IPS DF 6.9 (cell line): ENCODE measurements at regions not wholly inside any gene's neighbourhood (a gene's known extent, or its start where the extent isn't known, plus 50 kb on each side); places are given as distances from the start of the nearest gene placed in this dataset.
"Not testable (repeated sequence)": the region's sequence is repeated elsewhere in the genome, so short reads cannot be mapped to it uniquely, and the experiment has no call there.

ENCODE experiments used
- DNase-seq: peaks from one replicate; pipeline ENCODE4 v3.0.0-alpha.2; 2013; ENCODE audit warnings: low read depth, low spot score
- H3K27ac ChIP-seq: one replicate; pipeline ENCODE4 v1.5.1; 2013; ENCODE audit warnings: low read length, control low read depth
- H3K27me3 ChIP-seq: 2 replicates; pipeline ENCODE4 v1.6.1; 2013; ENCODE audit warnings: mild to moderate bottlenecking, low read length; ENCODE audit not compliant: control insufficient read depth, insufficient read depth
- H3K36me3 ChIP-seq: 2 replicates; pipeline ENCODE4 v1.6.1; 2013; ENCODE audit warnings: low read length; ENCODE audit not compliant: control insufficient read depth, insufficient read depth
- H3K4me1 ChIP-seq: 2 replicates; pipeline ENCODE4 v1.6.1; 2013; ENCODE audit warnings: low read length; ENCODE audit not compliant: control insufficient read depth, insufficient read depth
- H3K4me3 ChIP-seq: 2 replicates; pipeline ENCODE4 v1.5.1; 2013; ENCODE audit warnings: mild to moderate bottlenecking, low read length
- H3K9me3 ChIP-seq: 2 replicates; pipeline ENCODE4 v1.6.1; 2013; ENCODE audit warnings: low read length, inconsistent platforms; ENCODE audit not compliant: control insufficient read depth, insufficient read depth
- WGBS: extraction: QIAGEN DNeasy Blood & Tissue Kit; methylation state at CpG from one replicate; pipeline ENCODE4 v1.1.7; 2013; ENCODE audit warnings: mixed read lengths, missing lambda C conversion rate; ENCODE audit not compliant: insufficient read length, insufficient coverage; 5-methylcytosine and 5-hydroxymethylcytosine counted together

DNA sequence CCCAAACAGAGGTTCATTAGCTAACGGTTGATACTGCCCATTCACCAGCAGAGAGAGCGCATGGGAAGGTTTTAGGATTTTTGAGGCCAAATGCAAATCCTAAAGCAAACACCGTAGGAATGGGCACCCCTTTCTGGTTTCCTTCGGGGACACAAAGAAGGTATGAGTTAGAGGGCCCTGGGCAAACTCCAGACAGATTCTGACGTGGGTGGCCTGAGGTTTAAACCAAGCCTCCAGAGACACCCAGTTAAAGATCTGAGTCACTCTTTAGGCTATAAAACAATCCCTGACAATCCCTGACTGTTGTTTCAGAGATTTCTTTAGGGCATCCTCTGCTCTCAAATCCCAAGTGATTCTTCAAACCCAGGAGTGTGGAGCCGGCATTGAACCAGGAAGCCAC, 262.2 kb upstream of the USP9Y start:
- H3K27me3 ChIP-seq, H3K4me3 ChIP-seq, H3K9me3 ChIP-seq, H3K36me3 ChIP-seq, DNase-seq, H3K4me1 ChIP-seq, H3K27ac ChIP-seq: not testable (repeated sequence)
- WGBS = no CpG with 5 or more reads among the region's 6 CpGs

DNA sequence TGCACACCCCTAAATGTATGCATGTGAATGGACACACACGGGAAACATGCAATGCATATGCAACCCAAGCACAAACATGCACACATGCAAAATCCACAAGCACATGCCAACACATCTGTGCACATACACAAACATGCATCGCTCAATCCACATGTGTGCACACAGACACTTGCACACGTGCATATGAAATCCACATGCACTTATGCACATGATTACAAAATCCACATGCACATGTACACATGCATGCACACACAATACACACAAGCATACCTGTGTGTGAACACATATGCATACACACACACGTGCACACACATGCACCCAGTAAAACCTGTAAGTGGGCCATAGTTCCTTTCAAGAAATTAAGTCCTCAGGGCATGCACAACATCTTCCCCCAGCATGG, 256.8 kb upstream of the USP9Y start:
- Histone ChIP-seq H3K4me1 (no peaks in the 10 kb centered on the region), H3K27me3 (no peaks in the 10 kb centered on the region), H3K4me3 (no peak overlapping the region), H3K36me3 (no peaks in the 10 kb centered on the region), H3K9me3 (no peaks in the 10 kb centered on the region), H3K27ac (no peak overlapping the region)
- no peak for DNase-seq
- WGBS = no CpG with 5 or more reads among the region's 4 CpGs

- DNase-seq, H3K4me3 ChIP-seq, H3K36me3 ChIP-seq, H3K9me3 ChIP-seq, H3K27me3 ChIP-seq, H3K27ac ChIP-seq, H3K4me1 ChIP-seq: not testable (repeated sequence)
- WGBS = no CpG with 5 or more reads among the region's 27 CpGs
Measured at GRCh38 chrY:12446486-12447265, 254.4 kb upstream of the USP9Y start.

DNA sequence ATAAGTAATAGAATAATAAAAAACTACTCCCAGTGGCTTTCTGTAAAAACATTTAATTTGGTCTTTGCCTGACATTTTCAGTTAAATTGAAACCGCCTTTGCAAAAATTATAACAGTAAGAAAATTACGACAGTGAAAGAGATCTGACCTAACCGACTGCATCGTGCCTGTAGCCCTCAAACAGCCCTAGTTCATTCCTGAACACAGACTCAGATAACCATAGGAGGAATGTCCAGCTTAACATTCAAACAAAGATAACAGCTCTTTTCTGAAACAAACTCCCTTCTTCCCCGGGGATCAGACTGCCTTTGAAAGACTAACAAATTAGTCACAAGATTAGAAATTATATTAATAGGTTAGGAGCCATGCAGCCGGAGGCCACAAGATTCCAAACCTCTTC, 252.5 kb upstream of the USP9Y start:
- not testable (repeated sequence) for H3K36me3 ChIP-seq, H3K4me3 ChIP-seq, H3K27me3 ChIP-seq, H3K4me1 ChIP-seq, DNase-seq, H3K27ac ChIP-seq, H3K9me3 ChIP-seq
- WGBS = no CpG with 5 or more reads among the region's 6 CpGs

GRCh38 chrY:12453318-12453717, 247.7 kb upstream of the USP9Y start:
- not testable (repeated sequence) for H3K9me3 ChIP-seq, DNase-seq
- no CpG with 5 or more reads among the region's 26 CpGs for WGBS

DNA sequence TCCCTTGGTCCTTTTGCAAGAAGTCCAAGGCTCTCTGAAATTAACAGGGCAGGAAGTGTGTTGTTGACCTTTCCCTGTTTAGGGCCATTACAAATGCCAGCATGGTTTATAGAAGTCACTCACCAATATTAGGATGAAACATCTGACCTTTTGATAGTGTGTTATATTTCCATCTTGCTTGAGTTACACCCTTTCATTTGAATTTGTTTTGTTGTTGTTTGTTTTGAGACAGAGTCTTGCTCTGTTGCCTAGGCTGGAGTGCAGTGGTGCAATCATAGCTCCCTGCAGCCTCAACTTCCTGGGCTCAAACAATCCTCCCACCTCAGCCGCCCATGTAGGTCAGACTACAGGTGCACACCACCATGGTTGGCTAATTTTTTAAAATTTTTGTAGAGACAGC, 241.1 kb upstream of the USP9Y start:
- no CpG with 5 or more reads among the region's 1 CpG for WGBS

More at GRCh38 chrY:12453318-12453717, 247.7 kb upstream of the USP9Y start:
- H3K27me3 ChIP-seq, H3K36me3 ChIP-seq, H3K27ac ChIP-seq, H3K4me1 ChIP-seq, H3K4me3 ChIP-seq: not testable (repeated sequence)

DNA sequence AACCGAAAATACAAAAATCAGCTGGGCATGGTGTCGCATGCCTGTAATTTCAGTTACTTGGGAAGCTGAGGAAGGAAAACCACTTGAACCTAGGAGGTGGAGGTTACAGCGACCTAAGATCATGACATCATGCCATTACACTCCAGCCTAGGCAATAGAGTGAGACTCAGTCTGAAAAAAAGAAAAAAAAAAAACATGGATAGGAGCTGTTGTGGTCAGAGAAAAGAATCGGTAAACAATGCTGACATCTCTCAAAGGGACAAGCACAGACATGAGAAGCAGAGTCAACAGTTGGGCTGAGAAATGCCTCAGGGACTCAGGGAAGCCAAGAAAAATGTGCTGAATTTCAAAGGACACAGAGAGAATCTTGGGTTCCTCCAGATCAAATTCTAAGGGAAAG, 236.9 kb upstream of the USP9Y start:
- H3K9me3 ChIP-seq = no peaks in the 10 kb centered on the region
- no peak overlapping the region for H3K4me3 ChIP-seq
- no peaks in the 10 kb centered on the region for H3K27me3 ChIP-seq
- no peaks in the 10 kb centered on the region for H3K4me1 ChIP-seq
- no CpG with 5 or more reads among the region's 4 CpGs for WGBS
- no peak for DNase-seq
- no peaks in the 10 kb centered on the region for H3K36me3 ChIP-seq
- no peak overlapping the region for H3K27ac ChIP-seq

More for the DNA sequence above, 241.1 kb upstream of the USP9Y start:
- no peaks in the 10 kb centered on the region for H3K36me3 ChIP-seq
- H3K9me3 ChIP-seq = no peaks in the 10 kb centered on the region
- H3K27me3 ChIP-seq = no peaks in the 10 kb centered on the region
- H3K4me3 ChIP-seq = no peak overlapping the region
- DNase-seq = no peak
- no peaks in the 10 kb centered on the region for H3K4me1 ChIP-seq
- no peak overlapping the region for H3K27ac ChIP-seq

DNA sequence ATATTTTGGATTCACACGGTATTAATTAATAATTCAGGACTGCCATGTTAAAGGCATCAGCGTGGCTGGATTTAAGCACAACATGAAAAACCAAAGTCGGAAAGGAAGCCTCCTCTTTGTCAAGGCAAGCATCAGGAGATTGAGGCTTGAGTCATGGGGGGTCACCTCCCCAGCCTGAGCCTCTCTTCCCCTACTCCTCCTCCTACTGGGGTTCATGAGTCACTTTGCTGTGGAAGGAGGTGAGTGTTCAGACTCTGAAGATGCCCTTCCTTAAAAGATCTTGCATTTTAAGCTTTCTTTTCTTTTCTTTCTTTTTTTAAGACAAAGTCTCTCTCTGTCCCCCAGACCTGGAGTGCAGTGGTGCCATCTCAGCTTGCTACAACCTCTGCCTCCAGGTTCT, 235.3 kb upstream of the USP9Y start:
- Histone ChIP-seq H3K4me1 (no peaks in the 10 kb centered on the region), H3K9me3 (no peaks in the 10 kb centered on the region), H3K27ac (no peak overlapping the region), H3K4me3 (no peak overlapping the region), H3K36me3 (no peaks in the 10 kb centered on the region), H3K27me3 (no peaks in the 10 kb centered on the region)
- no peak for DNase-seq
- WGBS = no CpG with 5 or more reads among the region's 3 CpGs

DNA sequence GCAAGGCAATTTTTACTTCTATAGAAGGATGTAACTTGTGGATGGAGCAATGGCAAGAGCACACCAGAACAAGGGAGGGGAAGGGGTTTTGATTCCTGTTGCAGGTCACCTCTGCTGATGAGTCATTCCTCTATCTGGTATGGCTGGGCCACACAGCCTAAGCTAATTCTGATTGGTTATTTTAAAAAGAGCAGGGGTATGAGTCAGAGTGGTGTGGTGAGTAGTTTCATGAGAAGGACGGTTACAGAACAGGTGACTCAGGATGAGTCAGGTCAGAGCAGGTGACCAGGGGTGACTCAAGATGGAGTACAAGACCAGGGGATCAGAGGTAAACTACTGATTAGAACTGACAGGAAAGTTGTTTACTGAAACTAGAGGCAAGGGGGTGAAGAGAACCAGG, 231.9 kb upstream of the USP9Y start:
- Histone ChIP-seq H3K27ac (no peak overlapping the region), H3K4me1 (no peaks in the 10 kb centered on the region), H3K36me3 (no peaks in the 10 kb centered on the region), H3K4me3 (no peak overlapping the region), H3K9me3 (no peaks in the 10 kb centered on the region), H3K27me3 (no peaks in the 10 kb centered on the region)
- DNase-seq = no peak
- no CpG with 5 or more reads among the region's 1 CpG for WGBS

DNA sequence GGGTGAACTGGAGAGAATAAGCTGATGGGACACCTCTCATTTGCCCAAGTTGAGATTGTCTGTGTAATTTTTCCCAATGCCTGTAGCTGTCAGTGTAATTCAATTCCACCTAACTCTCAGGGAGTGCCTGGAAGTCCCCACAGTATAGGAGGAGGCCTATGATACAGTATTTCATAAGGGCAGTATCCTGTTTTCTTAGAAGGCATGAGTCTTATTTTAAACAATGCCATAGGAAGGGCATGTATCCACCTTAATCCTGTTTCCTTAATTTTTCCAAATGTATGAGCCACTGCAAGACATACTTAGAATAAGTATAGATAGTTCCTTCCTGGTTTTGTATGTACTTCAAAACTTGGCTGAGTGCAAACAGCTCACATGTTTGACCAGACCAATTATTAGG, 226.6 kb upstream of the USP9Y start:
- H3K27ac ChIP-seq = no peak overlapping the region
- H3K36me3 ChIP-seq = no peaks in the 10 kb centered on the region
- 0 out of 2 replicates have a peak, but pooled peaks cover 2% of the 10 kb centered on the region for H3K27me3 ChIP-seq
- DNase-seq = no peak
- H3K4me3 ChIP-seq = no peak overlapping the region
- no peaks in the 10 kb centered on the region for H3K9me3 ChIP-seq
- H3K4me1 ChIP-seq = no peaks in the 10 kb centered on the region

DNA sequence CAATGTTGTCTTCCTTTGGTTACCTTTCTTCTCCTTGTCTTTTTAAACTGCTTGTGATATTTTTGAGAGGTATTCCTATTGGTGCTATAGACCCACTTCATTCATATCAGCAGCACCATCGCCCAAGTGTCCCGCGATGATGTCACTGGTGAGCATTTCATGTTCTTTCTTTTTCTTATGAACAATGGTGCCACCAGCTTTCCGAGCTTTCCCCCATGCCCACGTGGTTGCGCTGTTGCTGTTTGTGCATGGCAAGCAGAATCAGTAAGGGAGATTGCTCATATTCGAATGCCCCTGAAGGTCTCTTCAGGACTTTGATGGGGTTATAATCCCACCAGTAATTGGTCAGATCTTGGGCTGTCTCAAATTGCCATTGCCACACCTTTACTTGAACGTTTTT, 221.6 kb upstream of the USP9Y start:
- H3K4me1 ChIP-seq = no peaks in the 10 kb centered on the region
- H3K27ac ChIP-seq = no peak overlapping the region
- no CpG with 5 or more reads among the region's 8 CpGs for WGBS
- H3K27me3 ChIP-seq = 0 out of 2 replicates have a peak, but pooled peaks cover 2% of the 10 kb centered on the region
- H3K9me3 ChIP-seq = no peaks in the 10 kb centered on the region
- no peaks in the 10 kb centered on the region for H3K36me3 ChIP-seq
- no peak overlapping the region for H3K4me3 ChIP-seq
- DNase-seq = no peak
